Osteoblast (primary cell): ENCODE measurements at regions not wholly inside any gene's neighbourhood (a gene's known extent, or its start where the extent isn't known, plus 50 kb on each side); places are given as distances from the start of the nearest gene placed in this dataset.
"Not testable (repeated sequence)": the region's sequence is repeated elsewhere in the genome, so short reads cannot be mapped to it uniquely, and the experiment has no call there.

ENCODE experiments used
- DNase-seq: peaks from one replicate; pipeline ENCODE4 v3.0.0; 2011; ENCODE audit warnings: low spot score, mixed read lengths; ENCODE audit not compliant: insufficient read length; ENCODE audit errors: missing footprints
- H2AFZ ChIP-seq: 2 replicates; pipeline ENCODE4 v1.6.0; 2011; ENCODE audit warnings: mild to moderate bottlenecking, low read length
- H3K27ac ChIP-seq: 2 replicates; pipeline ENCODE4 v1.5.1; 2011; ENCODE audit warnings: mild to moderate bottlenecking, low read depth, low read length, moderate library complexity
- H3K27me3 ChIP-seq: 2 replicates; pipeline ENCODE4 v1.6.0; 2012; ENCODE audit warnings: mild to moderate bottlenecking, control low read depth, inconsistent platforms, low read length, moderate library complexity; ENCODE audit not compliant: insufficient read depth
- H3K36me3 ChIP-seq: 2 replicates; pipeline ENCODE4 v1.5.1; 2011; ENCODE audit warnings: mild to moderate bottlenecking, low read length, control low read depth, moderate library complexity; ENCODE audit not compliant: insufficient read depth
- H3K4me1 ChIP-seq: 2 replicates; pipeline ENCODE4 v1.5.1; 2011; ENCODE audit warnings: mild to moderate bottlenecking, low read length, control low read depth, moderate library complexity; ENCODE audit not compliant: insufficient read depth
- H3K4me2 ChIP-seq: 2 replicates; pipeline ENCODE4 v1.6.0; 2011; ENCODE audit warnings: mild to moderate bottlenecking, low read length; ENCODE audit not compliant: insufficient read depth
- H3K4me3 ChIP-seq: fragments of 200-600 bp; sonication (generic); 3 replicates; pipeline ENCODE4 v1.5.1; 2012; ENCODE audit warnings: mild to moderate bottlenecking, low read length, inconsistent platforms; ENCODE audit not compliant: insufficient read depth
- H3K79me2 ChIP-seq: 2 replicates; pipeline ENCODE4 v1.6.0; 2012; ENCODE audit warnings: mild to moderate bottlenecking, low read length, control low read depth, inconsistent platforms; ENCODE audit not compliant: insufficient read depth
- H3K9me3 ChIP-seq: 2 replicates; pipeline ENCODE4 v1.5.1; 2011; ENCODE audit warnings: low read depth, low read length, control low read depth
- H4K20me1 ChIP-seq: 2 replicates; pipeline ENCODE4 v1.6.0; 2012; ENCODE audit warnings: mild to moderate bottlenecking, low read length, control low read depth; ENCODE audit not compliant: insufficient read depth
- TF ChIP-seq, protein P1 (sequence below): IDR thresholded peaks from 2 replicates; pipeline ENCODE4 v1.5.1; 2011; ENCODE audit warnings: mild to moderate bottlenecking, low read depth, low read length, moderate library complexity; ENCODE audit errors: extremely low read depth

DNA sequence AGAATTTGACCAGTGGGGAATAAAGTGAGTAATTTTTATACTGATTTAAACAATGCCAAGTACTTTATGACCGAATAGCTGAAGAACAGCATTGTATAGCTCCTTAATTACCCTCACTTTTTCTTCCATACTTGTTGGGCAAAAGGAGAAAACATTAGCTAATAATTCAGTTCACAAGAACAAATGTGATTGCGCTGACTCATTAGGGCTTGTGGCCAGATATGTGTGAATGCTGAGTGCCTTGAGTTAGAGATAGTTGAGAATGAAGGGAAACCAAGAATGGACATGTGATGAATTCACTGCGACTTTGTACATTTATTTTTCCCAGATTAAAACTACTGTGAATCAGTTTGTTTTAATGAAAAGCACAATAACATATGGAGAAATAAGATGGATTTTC is 669.4 kb downstream of the TFAP2A start:
- H4K20me1 ChIP-seq, result no peaks in the 10 kb centered on the region
- no peak overlapping the region for H3K27ac ChIP-seq
- H2AFZ ChIP-seq, result no peak overlapping the region
- TF ChIP-seq, protein P1, sequence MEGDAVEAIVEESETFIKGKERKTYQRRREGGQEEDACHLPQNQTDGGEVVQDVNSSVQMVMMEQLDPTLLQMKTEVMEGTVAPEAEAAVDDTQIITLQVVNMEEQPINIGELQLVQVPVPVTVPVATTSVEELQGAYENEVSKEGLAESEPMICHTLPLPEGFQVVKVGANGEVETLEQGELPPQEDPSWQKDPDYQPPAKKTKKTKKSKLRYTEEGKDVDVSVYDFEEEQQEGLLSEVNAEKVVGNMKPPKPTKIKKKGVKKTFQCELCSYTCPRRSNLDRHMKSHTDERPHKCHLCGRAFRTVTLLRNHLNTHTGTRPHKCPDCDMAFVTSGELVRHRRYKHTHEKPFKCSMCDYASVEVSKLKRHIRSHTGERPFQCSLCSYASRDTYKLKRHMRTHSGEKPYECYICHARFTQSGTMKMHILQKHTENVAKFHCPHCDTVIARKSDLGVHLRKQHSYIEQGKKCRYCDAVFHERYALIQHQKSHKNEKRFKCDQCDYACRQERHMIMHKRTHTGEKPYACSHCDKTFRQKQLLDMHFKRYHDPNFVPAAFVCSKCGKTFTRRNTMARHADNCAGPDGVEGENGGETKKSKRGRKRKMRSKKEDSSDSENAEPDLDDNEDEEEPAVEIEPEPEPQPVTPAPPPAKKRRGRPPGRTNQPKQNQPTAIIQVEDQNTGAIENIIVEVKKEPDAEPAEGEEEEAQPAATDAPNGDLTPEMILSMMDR, result no peak
- no peaks in the 10 kb centered on the region for H3K36me3 ChIP-seq
- no peak for DNase-seq
- H3K9me3 ChIP-seq, result peaks cover 3% of the 10 kb centered on the region
- H3K4me3 ChIP-seq, result no peak overlapping the region
- no peaks in the 10 kb centered on the region for H3K79me2 ChIP-seq
- no peaks in the 10 kb centered on the region for H3K4me1 ChIP-seq
- H3K4me2 ChIP-seq, result no peak overlapping the region
- H3K27me3 ChIP-seq, result no peaks in the 10 kb centered on the region

DNA sequence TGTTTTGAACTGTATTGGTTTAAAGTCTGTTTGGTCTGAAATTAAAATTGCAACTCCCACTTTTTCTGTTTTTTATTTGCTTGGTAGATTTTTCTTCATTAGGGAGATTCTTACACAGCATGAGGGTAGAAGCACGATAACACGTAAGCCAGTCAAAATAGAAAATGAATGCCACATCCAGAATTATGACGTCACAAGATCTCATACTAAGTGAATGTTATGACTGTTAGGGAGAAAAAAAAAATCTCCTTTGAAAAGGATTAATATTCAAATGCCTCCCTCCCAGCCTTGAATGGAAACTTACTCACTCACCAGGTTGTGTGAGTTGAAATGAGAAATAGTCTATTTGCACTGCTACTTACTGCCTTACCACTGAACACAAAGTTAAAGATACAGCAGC is 670.8 kb downstream of the TFAP2A start:
- H3K4me3 ChIP-seq, result no peak overlapping the region
- no peaks in the 10 kb centered on the region for H3K27me3 ChIP-seq
- H3K36me3 ChIP-seq, result no peaks in the 10 kb centered on the region
- TF ChIP-seq, protein P1, result no peak
- no peak overlapping the region for H2AFZ ChIP-seq
- no peak overlapping the region for H3K4me2 ChIP-seq
- H3K9me3 ChIP-seq, result peaks cover 3% of the 10 kb centered on the region
- DNase-seq, result no peak
- H3K79me2 ChIP-seq, result no peaks in the 10 kb centered on the region
- H3K4me1 ChIP-seq, result no peaks in the 10 kb centered on the region
- H4K20me1 ChIP-seq, result no peaks in the 10 kb centered on the region
- H3K27ac ChIP-seq, result no peak overlapping the region

DNA sequence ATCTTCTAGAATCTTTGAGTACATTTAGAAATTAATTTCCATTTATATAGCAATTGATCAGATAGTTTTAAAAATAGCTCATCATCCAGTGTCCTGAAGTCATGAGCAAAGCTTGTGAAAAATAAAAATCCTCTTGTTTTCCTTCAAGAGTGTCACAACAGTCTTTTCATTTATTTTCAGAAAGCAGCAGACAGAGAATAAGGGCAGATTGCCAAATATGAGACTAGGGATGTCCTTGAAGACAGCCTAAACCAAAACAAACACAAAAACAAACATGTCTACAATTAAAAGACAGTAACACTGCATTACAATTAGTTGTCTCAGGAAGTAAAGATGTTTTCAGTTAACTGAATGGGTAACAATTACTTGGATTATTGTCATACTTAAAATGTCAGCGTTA is 682.8 kb downstream of the TFAP2A start:
- Histone ChIP-seq H3K27ac (no peak overlapping the region), H2AFZ (no peak overlapping the region), H4K20me1 (no peaks in the 10 kb centered on the region), H3K79me2 (no peaks in the 10 kb centered on the region), H3K36me3 (no peaks in the 10 kb centered on the region), H3K4me2 (no peak overlapping the region), H3K4me3 (no peak overlapping the region), H3K27me3 (no peaks in the 10 kb centered on the region), H3K4me1 (no peaks in the 10 kb centered on the region), H3K9me3 (peaks cover 6% of the 10 kb centered on the region)
- DNase-seq, result no peak
- TF ChIP-seq, protein P1, result no peak

DNA sequence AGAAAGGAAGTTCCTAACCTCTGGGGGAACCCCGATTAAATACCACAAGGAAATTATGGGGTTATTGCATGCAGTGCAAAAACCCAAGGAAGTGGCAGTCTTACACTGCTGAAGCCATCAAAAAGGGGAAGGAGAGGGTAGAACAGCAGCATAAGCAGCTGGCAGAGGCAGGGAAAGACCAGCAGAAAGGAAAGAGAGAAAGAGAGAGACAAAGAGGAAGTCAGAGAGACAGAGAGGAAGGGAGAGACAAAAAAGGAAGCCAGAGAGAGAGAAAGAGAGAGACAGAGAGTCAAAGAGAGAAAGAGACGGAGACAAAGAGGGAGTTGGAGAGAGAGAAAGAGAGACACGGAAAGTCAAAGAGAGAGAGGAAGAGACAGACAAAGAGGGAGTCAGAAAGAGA is 689.1 kb downstream of the TFAP2A start:
- not testable (repeated sequence) for H3K27ac ChIP-seq, H3K36me3 ChIP-seq, H3K4me3 ChIP-seq, H3K79me2 ChIP-seq, H3K27me3 ChIP-seq, H4K20me1 ChIP-seq, H3K9me3 ChIP-seq, H3K4me2 ChIP-seq, H2AFZ ChIP-seq, H3K4me1 ChIP-seq, DNase-seq

DNA sequence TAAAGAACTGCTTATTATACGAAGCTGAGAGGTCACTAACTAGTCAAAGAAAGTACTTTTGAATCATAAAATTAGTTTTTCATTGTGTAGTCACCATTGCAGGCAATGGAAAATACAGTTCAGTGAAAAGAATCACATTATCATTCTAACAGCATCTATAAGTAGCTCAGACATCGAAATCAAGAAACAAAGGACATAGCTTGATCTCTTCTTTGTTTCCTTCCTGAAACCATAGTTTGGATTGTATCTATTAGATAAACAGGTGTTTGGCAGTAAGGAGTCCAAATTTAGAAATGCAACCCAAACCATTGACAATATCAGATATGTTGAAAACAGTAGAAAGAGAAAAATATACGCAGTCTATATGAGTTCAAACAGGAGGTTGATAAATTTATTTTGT is 697.3 kb downstream of the TFAP2A start:
- H4K20me1 ChIP-seq, result no peaks in the 10 kb centered on the region
- H3K9me3 ChIP-seq, result no peaks in the 10 kb centered on the region
- no peak for DNase-seq
- no peaks in the 10 kb centered on the region for H3K36me3 ChIP-seq
- TF ChIP-seq, protein P1, result no peak
- no peaks in the 10 kb centered on the region for H3K79me2 ChIP-seq
- H3K4me2 ChIP-seq, result no peak overlapping the region
- H3K27me3 ChIP-seq, result no peaks in the 10 kb centered on the region
- H3K27ac ChIP-seq, result no peak overlapping the region
- no peak overlapping the region for H3K4me3 ChIP-seq
- no peaks in the 10 kb centered on the region for H3K4me1 ChIP-seq
- no peak overlapping the region for H2AFZ ChIP-seq
